VCaP (cell line): ENCODE measurements at regions not wholly inside any gene's neighbourhood (a gene's known extent, or its start where the extent isn't known, plus 50 kb on each side); places are given as distances from the start of the nearest gene placed in this dataset.

Experiments used
- H3K27ac ChIP-seq: fragments of 450-650 bp; 2 replicates; pipeline ENCODE4 v1.5.1; 2017
- TF ChIP-seq, protein P1 (sequence below): fragments of 450-650 bp; conservative IDR thresholded peaks from 2 replicates; pipeline ENCODE4 v1.5.1; 2017; ENCODE audit warnings: mild to moderate bottlenecking, moderate library complexity

DNA sequence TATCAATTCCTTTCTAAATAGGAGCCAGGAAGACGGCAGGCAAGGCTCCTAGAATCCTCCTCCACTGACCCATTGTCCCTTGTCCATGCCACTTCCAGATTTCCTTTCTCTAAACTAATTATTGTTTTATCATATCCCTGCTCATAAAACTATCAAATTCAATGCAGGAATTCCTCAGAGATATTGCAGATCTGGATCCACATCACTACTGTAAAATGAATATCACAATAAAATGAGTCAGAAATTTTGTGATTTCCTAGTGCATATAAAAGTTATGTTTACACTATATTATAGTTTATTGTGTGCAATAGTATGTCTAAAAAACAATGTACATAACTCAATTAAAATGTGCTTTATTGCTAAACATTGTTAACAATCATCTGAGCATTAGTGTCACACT lies 498.7 kb upstream of the NEGR1 start:
- TF ChIP-seq, protein P1, sequence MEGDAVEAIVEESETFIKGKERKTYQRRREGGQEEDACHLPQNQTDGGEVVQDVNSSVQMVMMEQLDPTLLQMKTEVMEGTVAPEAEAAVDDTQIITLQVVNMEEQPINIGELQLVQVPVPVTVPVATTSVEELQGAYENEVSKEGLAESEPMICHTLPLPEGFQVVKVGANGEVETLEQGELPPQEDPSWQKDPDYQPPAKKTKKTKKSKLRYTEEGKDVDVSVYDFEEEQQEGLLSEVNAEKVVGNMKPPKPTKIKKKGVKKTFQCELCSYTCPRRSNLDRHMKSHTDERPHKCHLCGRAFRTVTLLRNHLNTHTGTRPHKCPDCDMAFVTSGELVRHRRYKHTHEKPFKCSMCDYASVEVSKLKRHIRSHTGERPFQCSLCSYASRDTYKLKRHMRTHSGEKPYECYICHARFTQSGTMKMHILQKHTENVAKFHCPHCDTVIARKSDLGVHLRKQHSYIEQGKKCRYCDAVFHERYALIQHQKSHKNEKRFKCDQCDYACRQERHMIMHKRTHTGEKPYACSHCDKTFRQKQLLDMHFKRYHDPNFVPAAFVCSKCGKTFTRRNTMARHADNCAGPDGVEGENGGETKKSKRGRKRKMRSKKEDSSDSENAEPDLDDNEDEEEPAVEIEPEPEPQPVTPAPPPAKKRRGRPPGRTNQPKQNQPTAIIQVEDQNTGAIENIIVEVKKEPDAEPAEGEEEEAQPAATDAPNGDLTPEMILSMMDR, result no peak
- no peak overlapping the region for H3K27ac ChIP-seq

DNA sequence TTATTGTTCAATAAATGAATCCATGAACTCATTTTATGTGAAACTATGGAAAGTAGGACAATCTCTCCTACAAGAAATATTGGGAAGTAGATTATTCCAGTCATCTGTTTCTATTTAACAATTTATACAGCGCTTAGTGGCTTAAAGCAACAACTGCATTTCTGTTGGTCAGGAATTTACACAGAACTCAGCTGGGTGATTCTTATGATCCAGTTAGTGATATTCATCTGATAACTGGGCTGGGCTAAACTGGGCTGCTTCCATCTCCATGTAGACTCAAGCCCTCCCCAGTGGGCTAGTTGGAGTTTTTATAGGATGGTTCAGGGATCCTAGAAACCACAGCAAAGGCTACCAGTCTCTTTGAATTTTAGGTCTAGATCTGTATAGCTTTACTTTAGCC lies 497.9 kb upstream of the NEGR1 start:
- TF ChIP-seq, protein P1, result no peak
- H3K27ac ChIP-seq, result no peak overlapping the region

DNA sequence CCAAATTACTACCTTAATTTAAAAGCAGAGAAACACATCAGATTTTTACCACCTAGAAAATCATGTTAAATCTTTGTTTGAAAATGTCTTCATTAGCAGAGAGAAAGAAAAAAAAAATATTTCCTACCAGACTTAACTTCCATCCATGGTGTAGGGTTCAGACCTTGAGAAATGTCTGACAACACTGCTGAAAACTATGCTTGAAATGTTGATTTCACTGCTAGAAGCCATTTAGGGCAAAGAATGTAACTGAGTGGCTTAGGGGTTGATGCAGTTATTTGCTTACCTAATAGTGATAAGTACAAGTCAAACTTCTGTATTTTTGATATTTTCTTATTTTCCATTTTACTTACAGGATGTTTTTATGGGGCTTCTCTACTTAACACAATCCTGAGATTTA lies 495.6 kb upstream of the NEGR1 start:
- H3K27ac ChIP-seq, result no peak overlapping the region
- TF ChIP-seq, protein P1, result no peak

DNA sequence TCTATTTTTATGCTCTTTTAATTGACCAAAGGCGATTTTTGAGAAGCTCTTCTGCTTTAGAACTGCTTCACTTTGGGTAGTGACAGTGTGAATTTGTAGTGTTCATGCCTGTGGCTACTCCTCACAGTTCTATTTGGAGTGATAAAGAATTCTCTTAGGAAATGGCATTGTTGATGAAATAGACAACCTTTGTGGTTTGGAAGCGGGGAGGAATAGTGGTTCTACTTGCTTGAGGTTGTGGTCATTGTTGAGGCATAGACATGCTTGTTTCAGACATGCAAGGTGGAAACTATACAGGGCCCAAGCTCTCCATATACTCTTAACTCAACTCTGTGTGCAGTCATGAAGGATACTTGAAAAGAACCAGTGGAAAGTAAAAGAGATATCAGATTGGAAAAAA lies 481.1 kb upstream of the NEGR1 start:
- H3K27ac ChIP-seq, result no peak overlapping the region
- TF ChIP-seq, protein P1, result no peak

DNA sequence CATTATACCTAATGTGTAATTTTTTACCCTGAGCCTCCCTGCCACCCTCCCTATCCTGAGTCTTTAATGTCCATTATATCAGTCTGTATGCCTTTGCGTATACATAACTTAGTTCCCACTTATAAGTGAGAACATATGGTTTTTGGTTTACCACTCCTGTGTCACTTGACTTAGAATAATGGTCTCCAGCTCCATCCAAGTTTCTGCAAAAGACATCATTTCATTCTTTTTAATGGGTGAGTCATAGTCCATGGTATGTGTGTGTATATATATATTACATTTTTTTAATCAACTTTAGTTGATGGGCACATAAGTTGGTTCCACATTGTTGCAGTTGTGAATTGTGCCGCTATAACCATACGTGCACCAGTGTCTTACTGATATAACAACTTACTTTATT lies 477.1 kb upstream of the NEGR1 start:
- H3K27ac ChIP-seq, result no peak overlapping the region
- TF ChIP-seq, protein P1, result no peak

GRCh38 chr1:72757843-72758242 lies 475.5 kb upstream of the NEGR1 start:
- TF ChIP-seq, protein P1, result no peak
- no peak overlapping the region for H3K27ac ChIP-seq

DNA sequence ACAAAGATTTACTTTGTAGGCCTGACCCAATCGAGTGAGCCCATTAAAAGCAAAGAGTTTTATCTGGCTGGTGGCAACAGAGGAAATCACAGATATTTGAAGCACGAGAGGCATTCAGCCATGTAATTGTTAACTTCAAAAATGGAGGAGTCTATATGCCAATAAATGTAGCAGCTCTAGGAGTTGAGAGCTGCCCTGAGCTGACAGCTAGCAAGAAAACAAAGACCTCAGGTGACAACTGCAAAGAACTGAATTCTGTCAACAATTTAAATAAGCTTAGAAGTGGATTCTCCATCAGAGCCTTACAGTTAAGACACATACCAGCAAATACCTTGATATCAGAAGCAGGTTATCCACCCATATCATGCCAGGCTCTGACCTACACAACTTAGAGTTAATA lies 463.1 kb upstream of the NEGR1 start:
- TF ChIP-seq, protein P1, result no peak
- no peak overlapping the region for H3K27ac ChIP-seq

- H3K27ac ChIP-seq, result no peak overlapping the region
- TF ChIP-seq, protein P1, result no peak
Observed at GRCh38 chr1:72734415-72734814, 452.1 kb upstream of the NEGR1 start.
